CD14-positive monocyte (primary cell): ENCODE measurements at regions not wholly inside any gene's neighbourhood (a gene's known extent, or its start where the extent isn't known, plus 50 kb on each side); places are given as distances from the start of the nearest gene placed in this dataset.

Experiments used
- DNase-seq, 3 donors: peaks; one replicate each; pipeline ENCODE4 v3.0.0-alpha.2; 2011 to 2022
- H2AFZ ChIP-seq: 2 replicates; pipeline ENCODE4 v1.6.0; 2012; ENCODE audit warnings: mild to moderate bottlenecking, low read depth, low read length, inconsistent platforms; ENCODE audit not compliant: insufficient read depth, poor library complexity, severe bottlenecking
- H3K27ac ChIP-seq, 2 donors: 1 replicate in 1 of 2; 2 replicates in 1 of 2; pipeline ENCODE4 v1.5.1; 2012 to 2013; ENCODE audit warnings: low read length in 2 of 2, control low read depth in 1 of 2, inconsistent platforms in 1 of 2, low read depth in 1 of 2, mild to moderate bottlenecking in 1 of 2
- H3K27me3 ChIP-seq, 2 donors: one replicate each; pipeline versions ENCODE4 v1.6.0 to v1.6.1; 2011 to 2013; ENCODE audit warnings: low read length in 2 of 2; ENCODE audit not compliant: control insufficient read depth in 2 of 2, insufficient read depth in 2 of 2
- H3K36me3 ChIP-seq, 2 donors: replicated peaks in 1 of 2; 1 replicate in 1 of 2; 2 replicates in 1 of 2; pipeline versions ENCODE4 v1.5.1 to v1.6.1; 2012 to 2013; ENCODE audit warnings: low read length in 2 of 2, control low read depth in 1 of 2, inconsistent platforms in 1 of 2, mild to moderate bottlenecking in 1 of 2; ENCODE audit not compliant: insufficient read depth in 2 of 2, control insufficient read depth in 1 of 2
- H3K4me1 ChIP-seq, 2 donors: 1 replicate in 1 of 2; 2 replicates in 1 of 2; pipeline versions ENCODE4 v1.5.1 to v1.6.1; 2012 to 2013; ENCODE audit warnings: low read length in 2 of 2, control low read depth in 1 of 2, inconsistent platforms in 1 of 2, mild to moderate bottlenecking in 1 of 2, moderate library complexity in 1 of 2; ENCODE audit not compliant: insufficient read depth in 2 of 2, control insufficient read depth in 1 of 2
- H3K4me2 ChIP-seq: replicated peaks from 2 replicates; pipeline ENCODE3; 2012; ENCODE audit warnings: low read length, moderate library complexity, mild to moderate bottlenecking; ENCODE audit not compliant: poor library complexity, severe bottlenecking; ENCODE audit errors: extremely low read depth
- H3K4me3 ChIP-seq, 3 experiments: fragments of 200-600 bp in 1 of 3; sonication (generic) in 1 of 3; replicated peaks in 1 of 3; 1 replicate in 2 of 3; 2 replicates in 1 of 3; pipeline ENCODE4 v1.5.1; 2011 to 2013; ENCODE audit warnings: low read length in 3 of 3, mild to moderate bottlenecking in 3 of 3, control low read depth in 2 of 3, low read depth in 2 of 3, inconsistent platforms in 1 of 3, moderate library complexity in 1 of 3
- H3K79me2 ChIP-seq: 2 replicates; pipeline ENCODE4 v1.6.0; 2012; ENCODE audit warnings: mild to moderate bottlenecking, control low read depth, inconsistent platforms, low read length, moderate library complexity; ENCODE audit not compliant: insufficient read depth
- H3K9ac ChIP-seq: 2 replicates; pipeline ENCODE4 v1.6.0; 2017; ENCODE audit warnings: low read length, mild to moderate bottlenecking; ENCODE audit not compliant: insufficient read depth, poor library complexity, severe bottlenecking
- H3K9me3 ChIP-seq, 2 donors: replicated peaks in 1 of 2; 1 replicate in 1 of 2; 2 replicates in 1 of 2; pipeline versions ENCODE4 v1.5.1 to v1.6.1; 2012 to 2013; ENCODE audit warnings: low read length in 2 of 2, control low read depth in 1 of 2; ENCODE audit not compliant: control insufficient read depth in 1 of 2, insufficient read depth in 1 of 2
- H4K20me1 ChIP-seq: 2 replicates; pipeline ENCODE4 v1.6.0; 2012; ENCODE audit warnings: mild to moderate bottlenecking, low read length, control low read depth, moderate library complexity; ENCODE audit not compliant: insufficient read depth
- H3K27ac Mint-ChIP-seq, 7 donors: one replicate each; pipeline ENCODE4 v1.8.0; 2020; ENCODE audit warnings: mild to moderate bottlenecking in 7 of 7, mixed read lengths in 7 of 7, moderate library complexity in 6 of 7, inconsistent platforms in 2 of 7
- H3K27me3 Mint-ChIP-seq, 3 donors: one replicate each; pipeline ENCODE4 v1.8.0; 2021 to 2022; ENCODE audit warnings: low read depth in 3 of 3, mild to moderate bottlenecking in 3 of 3, mixed read lengths in 3 of 3, moderate library complexity in 3 of 3, inconsistent platforms in 1 of 3
- H3K36me3 Mint-ChIP-seq, 2 donors: one replicate each; pipeline ENCODE4 v1.8.0; 2020; ENCODE audit warnings: mixed read lengths in 2 of 2, inconsistent platforms in 1 of 2, mild to moderate bottlenecking in 1 of 2
- H3K4me1 Mint-ChIP-seq: one replicate; pipeline ENCODE4 v1.8.0; 2020; ENCODE audit warnings: mild to moderate bottlenecking, mixed read lengths
- H3K4me3 Mint-ChIP-seq, 2 donors: one replicate each; pipeline ENCODE4 v1.8.0; 2020; ENCODE audit warnings: mild to moderate bottlenecking in 2 of 2, mixed read lengths in 2 of 2, moderate library complexity in 1 of 2
- H3K9me3 Mint-ChIP-seq, 7 donors: one replicate each; pipeline ENCODE4 v1.8.0; 2020 to 2022; ENCODE audit warnings: mixed read lengths in 7 of 7, mild to moderate bottlenecking in 6 of 7, moderate library complexity in 6 of 7, inconsistent platforms in 2 of 7
- WGBS: methylation state at CpG from one replicate; pipeline ENCODE4 v1.1.5; 2013; ENCODE audit warnings: missing lambda C conversion rate; ENCODE audit not compliant: insufficient coverage; 5-methylcytosine and 5-hydroxymethylcytosine counted together
- intact Hi-C, 2 donors: fragments of 100-400 bp; cut with micrococcal nuclease; formaldehyde crosslinking; loops; one replicate each; pipeline versions ENCODE4 v1.15.0 to v1.15.1; 2023
- TF ChIP-seq, protein P1 (sequence below): fragments of 200-600 bp; IDR thresholded peaks from one replicate; pipeline ENCODE4 v1.8.0; 2022; ENCODE audit warnings: antibody characterized with exemption, mild to moderate bottlenecking

GRCh38 chr11:95661162-95661561 is 128.4 kb downstream of the FAM76B start:
- H3K4me3 ChIP-seq, result no peak overlapping the region
- no peak overlapping the region for H3K27ac ChIP-seq
- Mint-ChIP-seq H3K4me1 (no peaks in the 10 kb centered on the region), H3K4me3 (no peak overlapping the region), H3K36me3 (peaks cover 0 to 3% of the 10 kb centered on the region in 2 donors), H3K27ac (no peak overlapping the region), H3K27me3 (peaks cover 0 to 2% (median 2%) of the 10 kb centered on the region in 3 donors), H3K9me3 (peaks cover 0 to 9% (median 2%) of the 10 kb centered on the region in 7 donors)
- no peaks in the 10 kb centered on the region for H3K9me3 ChIP-seq
- no peaks in the 10 kb centered on the region for H3K4me1 ChIP-seq
- TF ChIP-seq, protein P1, sequence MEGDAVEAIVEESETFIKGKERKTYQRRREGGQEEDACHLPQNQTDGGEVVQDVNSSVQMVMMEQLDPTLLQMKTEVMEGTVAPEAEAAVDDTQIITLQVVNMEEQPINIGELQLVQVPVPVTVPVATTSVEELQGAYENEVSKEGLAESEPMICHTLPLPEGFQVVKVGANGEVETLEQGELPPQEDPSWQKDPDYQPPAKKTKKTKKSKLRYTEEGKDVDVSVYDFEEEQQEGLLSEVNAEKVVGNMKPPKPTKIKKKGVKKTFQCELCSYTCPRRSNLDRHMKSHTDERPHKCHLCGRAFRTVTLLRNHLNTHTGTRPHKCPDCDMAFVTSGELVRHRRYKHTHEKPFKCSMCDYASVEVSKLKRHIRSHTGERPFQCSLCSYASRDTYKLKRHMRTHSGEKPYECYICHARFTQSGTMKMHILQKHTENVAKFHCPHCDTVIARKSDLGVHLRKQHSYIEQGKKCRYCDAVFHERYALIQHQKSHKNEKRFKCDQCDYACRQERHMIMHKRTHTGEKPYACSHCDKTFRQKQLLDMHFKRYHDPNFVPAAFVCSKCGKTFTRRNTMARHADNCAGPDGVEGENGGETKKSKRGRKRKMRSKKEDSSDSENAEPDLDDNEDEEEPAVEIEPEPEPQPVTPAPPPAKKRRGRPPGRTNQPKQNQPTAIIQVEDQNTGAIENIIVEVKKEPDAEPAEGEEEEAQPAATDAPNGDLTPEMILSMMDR, result no peak
- no peaks in the 10 kb centered on the region for H4K20me1 ChIP-seq
- H3K9ac ChIP-seq, result no peak overlapping the region
- no peaks in the 10 kb centered on the region for H3K27me3 ChIP-seq
- DNase-seq, result no peak
- no CpG with 5 or more reads among the region's 2 CpGs for WGBS
- H3K79me2 ChIP-seq, result no peaks in the 10 kb centered on the region
- intact Hi-C loops, result no loop called here
- H2AFZ ChIP-seq, result no peak overlapping the region
- no peaks in the 10 kb centered on the region for H3K36me3 ChIP-seq
- H3K4me2 ChIP-seq, result no peak overlapping the region

- no peaks in the 10 kb centered on the region for H3K4me1 ChIP-seq
- Mint-ChIP-seq H3K4me3 (no peak overlapping the region), H3K4me1 (no peaks in the 10 kb centered on the region), H3K27ac (no peak overlapping the region), H3K36me3 (peaks cover 0 to 2% of the 10 kb centered on the region in 2 donors), H3K9me3 (peaks cover 0 to 9% (median 0%) of the 10 kb centered on the region in 7 donors), H3K27me3 (peaks cover under 1 to 2% (median 1%) of the 10 kb centered on the region in 3 donors)
- H3K36me3 ChIP-seq, result no peaks in the 10 kb centered on the region
- no peak overlapping the region for H2AFZ ChIP-seq
- no peaks in the 10 kb centered on the region for H3K79me2 ChIP-seq
- intact Hi-C loops, result no loop called here
- TF ChIP-seq, protein P1, result no peak
- H3K27ac ChIP-seq, result no peak overlapping the region
- H3K9me3 ChIP-seq, result no peaks in the 10 kb centered on the region
- no peak overlapping the region for H3K4me3 ChIP-seq
- H4K20me1 ChIP-seq, result no peaks in the 10 kb centered on the region
- H3K4me2 ChIP-seq, result no peak overlapping the region
- H3K9ac ChIP-seq, result no peak overlapping the region
- no peak for DNase-seq
- H3K27me3 ChIP-seq, result no peaks in the 10 kb centered on the region
Observed at GRCh38 chr11:95660038-95660437, 129.5 kb downstream of the FAM76B start.
